ENCODE measurements at regions not wholly inside any gene's neighbourhood (a gene's known extent, or its start where the extent isn't known, plus 50 kb on each side); places are given as distances from the start of the nearest gene placed in this dataset.

- Histone ChIP-seq H3K27me3 (ENCODE audit: control insufficient read depth in 2 of 2, insufficient read depth in 2 of 2, low read length in 2 of 2) (no peaks in the 10 kb centered on the region), H3K9me3 (replicated peaks in 1 of 2; ENCODE audit: control insufficient read depth in 1 of 2, insufficient read depth in 1 of 2, low read length in 2 of 2) (peaks cover 9 to 30% of the 10 kb centered on the region in 2 donors), H3K4me1 (ENCODE audit: control insufficient read depth in 1 of 2, insufficient read depth in 2 of 2, low read length in 2 of 2) (no peaks in the 10 kb centered on the region), H3K36me3 (replicated peaks in 1 of 2; ENCODE audit: control insufficient read depth in 1 of 2, insufficient read depth in 2 of 2, low read length in 2 of 2) (no peaks in the 10 kb centered on the region), H4K20me1 (ENCODE audit: insufficient read depth, low read length) (no peaks in the 10 kb centered on the region), H3K27ac (ENCODE audit: low read depth in 1 of 2, low read length in 2 of 2) (no peak overlapping the region), H3K4me3 (replicated peaks in 1 of 3; ENCODE audit: low read depth in 2 of 3, low read length in 3 of 3) (no peak overlapping the region), H3K79me2 (ENCODE audit: insufficient read depth, low read length) (no peaks in the 10 kb centered on the region), H3K9ac (ENCODE audit: insufficient read depth, low read length, poor library complexity, severe bottlenecking) (no peak overlapping the region), H3K4me2 (replicated peaks; ENCODE audit: extremely low read depth, low read length, poor library complexity, severe bottlenecking) (no peak overlapping the region), H2AFZ (ENCODE audit: insufficient read depth, low read depth, low read length, poor library complexity, severe bottlenecking) (no peak overlapping the region)
- 90% methylated on average over 6 of the region's 6 CpGs for WGBS (ENCODE audit: insufficient coverage)
- Mint-ChIP-seq H3K36me3 (no peaks in the 10 kb centered on the region), H3K27me3 (ENCODE audit: low read depth in 3 of 3) (peaks cover 0 to 11% (median 2%) of the 10 kb centered on the region in 3 donors), H3K9me3 (peaks cover 7 to 38% (median 24%) of the 10 kb centered on the region in 7 donors), H3K4me3 (no peak overlapping the region), H3K4me1 (no peaks in the 10 kb centered on the region), H3K27ac (no peak overlapping the region)
- intact Hi-C loops (cut with micrococcal nuclease), result no loop called here
- no peak for TF ChIP-seq CTCF (IDR thresholded peaks at IDR 0.05)
- DNase-seq, result no peak
Observed at GRCh38 chr6:168165891-168166290, 86.9 kb upstream of the FRMD1 start.

GRCh38 chr6:168165373-168165772, 86.4 kb upstream of the FRMD1 start:
- H3K27ac ChIP-seq (ENCODE audit: low read depth in 1 of 2, low read length in 2 of 2), result no peak overlapping the region
- H3K4me2 ChIP-seq (replicated peaks; ENCODE audit: extremely low read depth, low read length, poor library complexity, severe bottlenecking), result no peak overlapping the region
- no peak for TF ChIP-seq CTCF (IDR thresholded peaks at IDR 0.05)
- H3K4me3 ChIP-seq (replicated peaks in 1 of 3; ENCODE audit: low read depth in 2 of 3, low read length in 3 of 3), result no peak overlapping the region
- H4K20me1 ChIP-seq (ENCODE audit: insufficient read depth, low read length), result no peaks in the 10 kb centered on the region
- H3K4me1 ChIP-seq (ENCODE audit: control insufficient read depth in 1 of 2, insufficient read depth in 2 of 2, low read length in 2 of 2), result no peaks in the 10 kb centered on the region
- intact Hi-C loops (cut with micrococcal nuclease), result no loop called here
- peaks cover 0 to 10% (median 2%) of the 10 kb centered on the region in 3 donors for H3K27me3 Mint-ChIP-seq (ENCODE audit: low read depth in 3 of 3)
- no peaks in the 10 kb centered on the region for H3K4me1 Mint-ChIP-seq
- no peaks in the 10 kb centered on the region for H3K36me3 ChIP-seq (replicated peaks in 1 of 2; ENCODE audit: control insufficient read depth in 1 of 2, insufficient read depth in 2 of 2, low read length in 2 of 2)
- H3K9ac ChIP-seq (ENCODE audit: insufficient read depth, low read length, poor library complexity, severe bottlenecking), result no peak overlapping the region
- no peaks in the 10 kb centered on the region for H3K36me3 Mint-ChIP-seq
- H3K4me3 Mint-ChIP-seq, result no peak overlapping the region
- peaks cover 9 to 30% of the 10 kb centered on the region in 2 donors for H3K9me3 ChIP-seq (replicated peaks in 1 of 2; ENCODE audit: control insufficient read depth in 1 of 2, insufficient read depth in 1 of 2, low read length in 2 of 2)
- peak overlapping the region in 1 of 7 donors; percentile 31 for H3K27ac Mint-ChIP-seq
- peaks cover 7 to 38% (median 24%) of the 10 kb centered on the region in 7 donors for H3K9me3 Mint-ChIP-seq
- no peak overlapping the region for H2AFZ ChIP-seq (ENCODE audit: insufficient read depth, low read depth, low read length, poor library complexity, severe bottlenecking)
- H3K27me3 ChIP-seq (ENCODE audit: control insufficient read depth in 2 of 2, insufficient read depth in 2 of 2, low read length in 2 of 2), result no peaks in the 10 kb centered on the region
- WGBS (ENCODE audit: insufficient coverage), result 82% methylated on average over 5 of the region's 9 CpGs
- H3K79me2 ChIP-seq (ENCODE audit: insufficient read depth, low read length), result no peaks in the 10 kb centered on the region
- DNase-seq, result no peak

Data from CD14-positive monocyte (primary cell).